ENCODE measurements at regions not wholly inside any gene's neighbourhood (a gene's known extent, or its start where the extent isn't known, plus 50 kb on each side); places are given as distances from the start of the nearest gene placed in this dataset.

GRCh38 chr7:54956865-54957264 is 62.0 kb upstream of the EGFR start:
- DNase-seq (ENCODE audit: low spot score) = no peak

- no peak for DNase-seq (ENCODE audit: low spot score)
Measured at GRCh38 chr7:54960517-54960916, 58.3 kb upstream of the EGFR start.

DNA sequence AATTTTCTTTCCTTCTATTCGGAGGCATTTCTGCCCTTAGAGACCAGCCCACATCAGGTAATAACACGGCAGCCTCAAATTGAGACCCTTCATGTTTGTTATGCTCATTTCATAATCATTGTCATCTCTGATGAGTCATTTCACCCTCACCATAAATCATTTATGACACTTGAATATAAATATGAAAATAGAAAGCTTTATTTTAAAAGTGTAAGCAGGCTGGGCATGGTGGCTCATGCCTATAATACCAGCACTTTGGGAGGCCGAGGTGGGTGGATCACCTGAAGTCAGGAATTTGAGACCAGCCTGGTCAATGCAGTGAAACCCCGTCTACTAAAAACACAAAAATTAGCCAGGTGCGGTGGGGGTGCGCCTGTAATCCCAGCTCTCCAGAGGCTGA is 57.4 kb upstream of the EGFR start:
- no peak for DNase-seq (ENCODE audit: low spot score)

DNA sequence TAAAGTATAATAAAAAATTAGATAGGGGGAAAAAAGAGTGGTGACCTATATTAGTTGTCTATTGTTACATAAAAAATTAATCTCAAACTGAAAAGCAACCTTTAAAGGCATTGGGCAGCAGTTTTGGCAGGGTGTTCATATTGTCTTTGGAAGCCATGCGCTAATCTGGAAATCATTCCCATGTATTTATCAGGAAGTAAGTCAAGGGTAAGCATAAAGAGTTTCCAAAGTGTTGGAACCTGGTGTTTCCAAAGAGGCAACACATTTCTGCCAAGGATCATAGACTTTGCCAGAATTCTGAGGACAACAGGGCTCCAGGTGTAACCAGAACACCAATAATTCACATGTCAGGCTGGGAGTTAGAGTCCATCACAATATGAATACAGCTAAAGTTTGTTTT is 55.7 kb upstream of the EGFR start:
- no peak for DNase-seq (ENCODE audit: low spot score)

DNA sequence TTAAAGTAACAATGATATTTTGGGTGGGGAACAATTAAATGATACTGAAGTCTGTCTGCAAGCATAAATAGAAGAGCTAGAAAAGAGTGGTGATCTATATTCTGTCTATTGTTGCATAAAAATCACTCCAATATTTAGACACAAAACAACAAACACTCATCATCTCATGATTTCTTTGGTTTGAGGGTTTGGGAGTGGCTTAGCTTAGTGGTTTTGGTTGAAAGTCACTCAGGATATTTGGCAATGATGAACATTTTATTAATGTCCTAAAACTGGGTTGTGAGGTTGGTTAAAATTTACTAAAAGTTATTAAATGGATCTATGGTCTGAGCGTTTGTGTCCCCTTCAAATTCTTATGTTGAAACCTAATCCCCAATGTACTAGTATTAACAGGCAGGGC is 54.7 kb upstream of the EGFR start:
- DNase-seq (ENCODE audit: low spot score) = no peak

GRCh38 chr7:54967377-54967776 is 51.4 kb upstream of the EGFR start:
- DNase-seq (ENCODE audit: low spot score) = peak; percentile 22

GRCh38 chr7:54968018-54968417 is 50.8 kb upstream of the EGFR start:
- no peak for DNase-seq (ENCODE audit: low spot score)

Measured in HuH-7.5 (cell line).